ENCODE measurements at regions not wholly inside any gene's neighbourhood (a gene's known extent, or its start where the extent isn't known, plus 50 kb on each side); places are given as distances from the start of the nearest gene placed in this dataset.

GRCh38 chr2:18849841-18850578 is 260.6 kb upstream of the NT5C1B start:
- FAIRE-seq = no peak

GRCh38 chr2:18848646-18849045 is 259.3 kb upstream of the NT5C1B start:
- FAIRE-seq (no peak), DNase-seq (ENCODE audit: insufficient read length, low spot score) (no peak)

More at GRCh38 chr2:18849841-18850578, 260.6 kb upstream of the NT5C1B start:
- DNase-seq (ENCODE audit: insufficient read length, low spot score) = no peak

- FAIRE-seq (no peak), DNase-seq (ENCODE audit: insufficient read length, low spot score) (no peak)
Measured at GRCh38 chr2:18845854-18846445, 256.6 kb upstream of the NT5C1B start.

- FAIRE-seq (no peak), DNase-seq (ENCODE audit: insufficient read length, low spot score) (no peak)
Measured at GRCh38 chr2:18842836-18843235, 253.5 kb upstream of the NT5C1B start.

- DNase-seq (ENCODE audit: insufficient read length, low spot score) (no peak), FAIRE-seq (no peak)
Measured at GRCh38 chr2:18841248-18842150, 252.1 kb upstream of the NT5C1B start.

GRCh38 chr2:18837240-18837639 is 247.9 kb upstream of the NT5C1B start:
- no peak for DNase-seq (ENCODE audit: insufficient read length, low spot score)
- no peak for FAIRE-seq

- FAIRE-seq (no peak), DNase-seq (ENCODE audit: insufficient read length, low spot score) (no peak)
Measured at GRCh38 chr2:18836436-18836835, 247.1 kb upstream of the NT5C1B start.

- FAIRE-seq (no peak), DNase-seq (ENCODE audit: insufficient read length, low spot score) (no peak)
Measured at GRCh38 chr2:18835787-18836186, 246.4 kb upstream of the NT5C1B start.

- DNase-seq (ENCODE audit: insufficient read length, low spot score) = no peak
- FAIRE-seq = no peak
Measured at GRCh38 chr2:18834341-18834740, 245.0 kb upstream of the NT5C1B start.

- FAIRE-seq (no peak), DNase-seq (ENCODE audit: insufficient read length, low spot score) (no peak)
Measured at GRCh38 chr2:18833941-18834340, 244.6 kb upstream of the NT5C1B start.

- FAIRE-seq (no peak), DNase-seq (ENCODE audit: insufficient read length, low spot score) (no peak)
Measured at GRCh38 chr2:18831916-18832510, 242.6 kb upstream of the NT5C1B start.

- FAIRE-seq (no peak), DNase-seq (ENCODE audit: insufficient read length, low spot score) (no peak)
Measured at GRCh38 chr2:18830962-18831361, 241.6 kb upstream of the NT5C1B start.

- no peak for FAIRE-seq
- DNase-seq (ENCODE audit: insufficient read length, low spot score) = no peak
Measured at GRCh38 chr2:18829976-18830375, 240.6 kb upstream of the NT5C1B start.

- DNase-seq (ENCODE audit: insufficient read length, low spot score) = no peak
Measured at GRCh38 chr2:18829251-18829902, 240.0 kb upstream of the NT5C1B start.

GRCh38 chr2:18828296-18828695 is 238.9 kb upstream of the NT5C1B start:
- DNase-seq (ENCODE audit: insufficient read length, low spot score) (no peak), FAIRE-seq (no peak)

More at GRCh38 chr2:18829251-18829902, 240.0 kb upstream of the NT5C1B start:
- FAIRE-seq = no peak

- DNase-seq (ENCODE audit: insufficient read length, low spot score) (no peak), FAIRE-seq (no peak)
Measured at GRCh38 chr2:18825838-18826237, 236.5 kb upstream of the NT5C1B start.

GRCh38 chr2:18824915-18825314 is 235.5 kb upstream of the NT5C1B start:
- DNase-seq (ENCODE audit: insufficient read length, low spot score) = no peak
- no peak for FAIRE-seq

- no peak for FAIRE-seq
- DNase-seq (ENCODE audit: insufficient read length, low spot score) = no peak
Measured at GRCh38 chr2:18824325-18824790, 235.0 kb upstream of the NT5C1B start.

- no peak for DNase-seq (ENCODE audit: insufficient read length, low spot score)
- FAIRE-seq = no peak
Measured at GRCh38 chr2:18821431-18821830, 232.1 kb upstream of the NT5C1B start.

GRCh38 chr2:18820966-18821365 is 231.6 kb upstream of the NT5C1B start:
- no peak for DNase-seq (ENCODE audit: insufficient read length, low spot score)
- no peak for FAIRE-seq
